ENCODE measurements at regions not wholly inside any gene's neighbourhood (a gene's known extent, or its start where the extent isn't known, plus 50 kb on each side); places are given as distances from the start of the nearest gene placed in this dataset.

DNA sequence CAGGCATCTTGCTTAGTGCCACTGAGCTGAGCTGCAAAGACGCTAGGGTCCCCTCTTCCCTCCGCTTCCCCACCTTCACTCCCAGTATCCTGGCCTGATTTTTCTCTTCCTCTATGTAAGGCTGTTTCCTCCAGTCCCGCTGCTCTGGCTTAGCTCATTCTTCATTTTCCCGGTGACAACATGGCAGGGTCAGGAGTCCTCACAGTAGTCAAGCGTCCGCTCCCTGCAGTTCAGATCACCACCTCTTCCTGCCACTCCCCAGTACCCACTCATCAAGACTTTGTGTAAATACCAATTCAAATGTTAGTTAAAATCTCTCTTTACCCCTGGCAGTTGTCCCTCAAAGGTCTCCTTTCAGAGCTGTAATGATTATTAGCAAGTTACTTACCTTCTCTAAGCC is 650.4 kb upstream of the CELF2 start:
- Histone ChIP-seq H3K27me3 (ENCODE audit: control insufficient read depth in 2 of 2, insufficient read depth in 2 of 2, low read length in 2 of 2) (no peaks in the 10 kb centered on the region), H2AFZ (ENCODE audit: low read depth, low read length) (no peak overlapping the region), H3K27ac (ENCODE audit: insufficient read depth, low read depth, low read length) (no peak overlapping the region), H3K4me2 (ENCODE audit: insufficient read depth, low read length) (no peak overlapping the region), H3K4me3 (replicated peaks in 1 of 3; ENCODE audit: insufficient read depth in 1 of 3, low read depth in 1 of 3, low read length in 3 of 3) (no peak overlapping the region), H3K36me3 (ENCODE audit: control insufficient read depth in 2 of 2, extremely low read depth in 1 of 2, insufficient read depth in 2 of 2, low read length in 2 of 2) (no peaks in the 10 kb centered on the region), H4K20me1 (replicated peaks; ENCODE audit: control insufficient read depth, extremely low read depth, insufficient read depth, low read length) (no peaks in the 10 kb centered on the region), H3K9me3 (replicated peaks; ENCODE audit: control insufficient read depth, insufficient read depth, low read length) (no peaks in the 10 kb centered on the region), H3K79me2 (ENCODE audit: control insufficient read depth, insufficient read depth, low read length) (no peaks in the 10 kb centered on the region), H3K9ac (replicated peaks; ENCODE audit: extremely low read depth, insufficient read depth, low read length) (no peak overlapping the region), H3K9me1 (replicated peaks; ENCODE audit: control insufficient read depth, extremely low read depth, insufficient read depth, low read length) (no peaks in the 10 kb centered on the region), H3K4me1 (ENCODE audit: control insufficient read depth, extremely low read depth, insufficient read depth, low read length) (no peaks in the 10 kb centered on the region)
- DNase-seq (ENCODE audit: low read depth, low spot score) (no peak), FAIRE-seq (no peak)
- ChIA-PET POLR2A (no interaction called here), CTCF (interaction anchor here (1.2 kb wide), 1 partner anchor 13 kb away, joined by 3 read pairs; no protein-coding TSS in a partner anchor)
- dilution Hi-C loops (cut with MboI; ENCODE audit: extremely low pct_ligation_motif_present, low sequenced_read_pairs) (no loop called here), intact Hi-C loops (cut with micrococcal nuclease) (no loop called here)
- TF ChIP-seq FOS (IDR thresholded peaks at IDR 0.05; ENCODE audit: borderline replicate concordance, insufficient read depth, low read length) (no peak), GATA2 (IDR thresholded peaks at IDR 0.05; ENCODE audit: insufficient read depth, insufficient read length, low read depth, low read length) (no peak), JUN (IDR thresholded peaks at IDR 0.05; ENCODE audit: borderline replicate concordance, insufficient read depth, insufficient read length, low read depth) (no peak), EZH2 (IDR thresholded peaks at IDR 0.05; ENCODE audit: borderline replicate concordance, low read depth, low read length, severe bottlenecking) (no peak), POLR2A (IDR thresholded peaks at IDR 0.05; ENCODE audit: low read depth, low read length) (no peak), MYC (IDR thresholded peaks at IDR 0.05; ENCODE audit: low read depth, low read length) (no peak), POLR2AphosphoS5 (IDR thresholded peaks at IDR 0.05; ENCODE audit: insufficient read depth, low read depth, low read length) (no peak)
- TF ChIP-seq, protein P1, sequence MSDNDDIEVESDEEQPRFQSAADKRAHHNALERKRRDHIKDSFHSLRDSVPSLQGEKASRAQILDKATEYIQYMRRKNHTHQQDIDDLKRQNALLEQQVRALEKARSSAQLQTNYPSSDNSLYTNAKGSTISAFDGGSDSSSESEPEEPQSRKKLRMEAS (IDR thresholded peaks at IDR 0.05; ENCODE audit: insufficient read depth, insufficient read length) = no peak
- TF ChIP-seq, protein P2, sequence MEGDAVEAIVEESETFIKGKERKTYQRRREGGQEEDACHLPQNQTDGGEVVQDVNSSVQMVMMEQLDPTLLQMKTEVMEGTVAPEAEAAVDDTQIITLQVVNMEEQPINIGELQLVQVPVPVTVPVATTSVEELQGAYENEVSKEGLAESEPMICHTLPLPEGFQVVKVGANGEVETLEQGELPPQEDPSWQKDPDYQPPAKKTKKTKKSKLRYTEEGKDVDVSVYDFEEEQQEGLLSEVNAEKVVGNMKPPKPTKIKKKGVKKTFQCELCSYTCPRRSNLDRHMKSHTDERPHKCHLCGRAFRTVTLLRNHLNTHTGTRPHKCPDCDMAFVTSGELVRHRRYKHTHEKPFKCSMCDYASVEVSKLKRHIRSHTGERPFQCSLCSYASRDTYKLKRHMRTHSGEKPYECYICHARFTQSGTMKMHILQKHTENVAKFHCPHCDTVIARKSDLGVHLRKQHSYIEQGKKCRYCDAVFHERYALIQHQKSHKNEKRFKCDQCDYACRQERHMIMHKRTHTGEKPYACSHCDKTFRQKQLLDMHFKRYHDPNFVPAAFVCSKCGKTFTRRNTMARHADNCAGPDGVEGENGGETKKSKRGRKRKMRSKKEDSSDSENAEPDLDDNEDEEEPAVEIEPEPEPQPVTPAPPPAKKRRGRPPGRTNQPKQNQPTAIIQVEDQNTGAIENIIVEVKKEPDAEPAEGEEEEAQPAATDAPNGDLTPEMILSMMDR (IDR thresholded peaks at IDR 0.05; ENCODE audit: extremely low read depth in 1 of 2, insufficient read depth in 1 of 2, low read depth in 1 of 2, low read length in 2 of 2) = no peak
- BruUV-seq (replicated peaks) = no TSS peak

Measured in endothelial cell of umbilical vein (primary cell).